Stimulated activated naive CD4-positive, alpha-beta T cell (primary cell): ENCODE measurements at regions not wholly inside any gene's neighbourhood (a gene's known extent, or its start where the extent isn't known, plus 50 kb on each side); places are given as distances from the start of the nearest gene placed in this dataset.
"Not testable (repeated sequence)": the region's sequence is repeated elsewhere in the genome, so short reads cannot be mapped to it uniquely, and the experiment has no call there.

ENCODE experiments used
- DNase-seq, 6 experiments: peaks; one replicate each; lab custom pipeline; 2025; lab: John Stamatoyannopoulos, UW

DNA sequence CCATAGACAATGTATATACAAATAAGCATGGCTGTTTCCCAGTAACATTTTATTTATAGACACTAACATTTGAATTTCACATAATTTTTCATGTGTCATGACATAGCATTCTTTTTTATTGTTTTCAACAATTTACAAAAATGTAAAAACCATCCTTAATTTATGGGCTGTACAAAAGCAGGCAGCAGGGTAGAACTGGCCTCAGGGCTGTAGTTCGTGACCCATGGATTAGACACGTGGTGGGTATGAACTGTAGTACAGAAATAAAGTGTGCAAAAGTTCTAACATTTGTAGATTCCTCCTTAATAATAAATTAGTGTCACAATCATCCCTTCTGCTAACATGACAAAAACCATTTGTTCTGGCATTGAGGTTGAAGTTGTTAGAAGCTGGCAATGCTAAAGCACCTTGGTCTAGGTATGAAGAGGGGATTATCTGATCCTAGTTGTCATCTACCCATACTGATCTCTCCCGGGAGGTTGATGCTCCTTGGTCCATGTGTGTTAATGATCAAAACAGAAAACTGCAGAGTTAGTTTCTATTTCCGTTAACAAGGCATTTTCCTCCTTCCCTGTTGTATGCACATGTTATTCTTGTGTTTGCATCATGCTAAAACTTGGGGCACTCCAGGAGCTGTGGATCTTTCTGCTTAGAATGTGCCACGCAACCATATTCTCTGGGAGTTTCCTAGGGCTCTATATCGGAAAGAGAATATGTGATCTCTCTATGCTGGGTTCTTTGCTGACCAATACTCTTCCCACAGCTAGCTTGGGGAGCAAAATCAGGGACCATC lies 917.6 kb downstream of the TLE1 start:
- no peak for DNase-seq

DNA sequence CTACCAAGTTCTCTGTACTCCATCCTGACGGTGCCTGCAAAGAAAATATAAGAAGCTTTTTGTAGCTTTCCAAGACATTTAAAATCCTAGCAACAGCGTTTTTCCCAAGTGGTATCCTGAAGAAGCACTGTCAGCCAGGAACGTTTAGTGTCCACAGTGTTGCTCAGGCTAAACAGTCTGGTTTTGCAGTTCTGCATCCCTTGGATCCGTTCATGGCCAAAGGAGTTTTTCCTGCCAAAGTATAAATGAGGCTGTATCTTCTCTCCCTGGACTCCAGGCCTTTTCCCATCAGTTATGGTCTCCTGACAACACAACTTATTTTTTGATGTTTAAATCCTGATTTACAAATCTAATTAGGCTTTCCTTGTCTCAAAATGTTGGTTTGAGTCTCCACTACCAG lies 925.8 kb downstream of the TLE1 start:
- DNase-seq: no peak

GRCh38 chr9:80755586-80755985 lies 933.8 kb downstream of the TLE1 start:
- DNase-seq: no peak

- DNase-seq: not testable (repeated sequence)
These were observed 942.3 kb downstream of the TLE1 start for GRCh38 chr9:80747056-80747455.

DNA sequence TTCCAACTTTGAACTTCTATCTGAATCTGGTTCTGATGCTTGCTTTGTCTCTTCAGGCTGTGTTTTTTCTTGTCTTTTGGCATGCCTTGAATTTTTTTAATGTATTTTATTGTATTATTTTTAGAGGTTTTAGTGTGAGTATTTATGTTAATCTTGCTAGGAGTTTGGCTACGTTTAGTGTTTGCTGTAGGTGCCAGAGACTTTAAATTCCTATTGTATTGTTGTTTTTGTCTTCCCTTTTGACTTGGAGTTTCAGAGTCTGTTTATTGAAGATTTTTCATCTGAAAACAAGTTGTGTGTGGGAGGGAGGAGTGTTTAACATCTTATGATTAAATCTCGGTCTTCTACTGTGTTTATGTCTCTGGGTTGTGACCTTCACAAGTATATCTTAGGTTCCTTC lies 956.8 kb downstream of the TLE1 start:
- DNase-seq: no peak

DNA sequence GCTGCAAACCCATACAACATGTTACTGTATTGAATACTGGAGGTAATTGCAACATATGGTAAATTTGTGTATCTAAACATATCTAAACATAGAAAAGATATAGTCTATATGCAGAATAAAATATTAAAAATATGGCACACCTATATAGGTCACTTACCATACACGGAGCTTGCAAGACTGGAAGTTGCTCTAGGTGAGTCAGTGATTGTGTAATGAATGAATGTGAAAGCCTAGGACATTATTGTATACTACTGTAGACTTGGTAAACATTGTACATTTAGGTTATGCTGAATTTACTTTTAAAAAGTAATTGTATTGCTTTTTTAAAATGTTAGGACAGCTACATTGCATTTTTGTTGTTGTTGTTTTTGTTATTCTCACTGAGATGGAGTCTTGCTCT lies 968.8 kb downstream of the TLE1 start:
- DNase-seq: no peak

DNA sequence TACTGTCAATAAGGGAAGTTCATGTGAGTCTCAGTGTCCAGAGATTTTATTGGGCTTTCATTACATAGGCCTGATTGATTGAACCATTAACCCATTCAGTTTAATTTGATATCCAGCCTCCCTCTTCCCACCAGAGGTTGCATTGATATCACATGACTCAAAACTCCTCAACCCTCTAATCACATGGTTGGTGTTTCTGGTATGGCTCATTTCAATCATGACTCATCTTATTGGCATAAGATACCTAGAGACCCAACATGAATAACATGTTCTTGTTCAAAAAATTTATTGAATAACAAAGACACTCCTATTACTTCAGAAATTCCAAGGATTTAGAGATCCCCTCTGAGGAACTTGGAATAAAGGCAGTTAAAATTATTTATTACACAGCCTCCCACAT lies 982.2 kb downstream of the TLE1 start:
- no peak for DNase-seq

- no peak for DNase-seq
These were observed 988.3 kb downstream of the TLE1 start for GRCh38 chr9:80701061-80701460.

- DNase-seq: no peak
These were observed 989.8 kb downstream of the TLE1 start for GRCh38 chr9:80699511-80699998.

- no peak for DNase-seq
These were observed 990.5 kb downstream of the TLE1 start for GRCh38 chr9:80698725-80699410.

DNA sequence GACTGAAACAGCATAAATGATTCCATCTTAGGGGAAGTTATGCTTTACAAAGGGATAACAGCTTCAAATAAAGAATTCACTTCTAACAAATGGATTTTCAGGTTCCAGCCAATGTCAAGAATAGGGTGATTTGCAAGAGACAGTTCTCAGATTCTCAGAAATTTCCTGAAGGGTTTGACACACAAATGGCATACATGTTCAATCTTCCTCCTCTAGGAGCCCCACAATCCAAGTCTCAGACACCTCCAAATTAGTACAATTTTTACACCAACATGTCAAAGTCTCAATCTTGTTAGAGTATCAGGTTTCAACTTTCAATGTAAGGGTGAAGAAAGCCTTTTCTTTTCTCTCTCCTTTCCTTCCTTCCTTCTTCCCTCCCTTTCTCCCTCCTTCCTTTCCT lies 996.6 kb downstream of the TLE1 start:
- no peak for DNase-seq

GRCh38 chr9:80691229-80691628 lies 998.1 kb downstream of the TLE1 start:
- DNase-seq: no peak

- no peak for DNase-seq
These were observed 998.9 kb downstream of the TLE1 start for GRCh38 chr9:80690349-80690939.

GRCh38 chr9:80679916-80680315 lies 1009.4 kb downstream of the TLE1 start:
- no peak for DNase-seq

GRCh38 chr9:80678906-80679305 lies 1010.4 kb downstream of the TLE1 start:
- DNase-seq: no peak

DNA sequence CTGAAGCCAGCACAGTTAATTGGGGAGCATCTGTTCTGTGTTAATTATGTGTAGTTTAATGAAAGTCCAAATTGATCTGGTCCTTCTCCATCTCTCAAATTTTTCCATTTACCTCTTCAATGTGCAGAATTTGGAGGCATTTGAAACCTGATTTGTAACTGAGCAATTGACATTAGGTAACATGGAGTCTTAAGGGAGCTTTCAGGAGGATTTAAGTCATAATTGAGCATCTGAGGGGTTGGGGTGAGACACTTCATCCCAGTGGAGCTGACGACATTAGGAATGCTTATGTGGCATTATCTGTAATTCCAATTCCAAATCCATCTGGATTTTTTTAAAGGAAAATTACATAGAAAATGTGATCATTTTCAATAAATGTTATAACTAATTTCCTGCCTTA lies 1015.9 kb downstream of the TLE1 start:
- no peak for DNase-seq

DNA sequence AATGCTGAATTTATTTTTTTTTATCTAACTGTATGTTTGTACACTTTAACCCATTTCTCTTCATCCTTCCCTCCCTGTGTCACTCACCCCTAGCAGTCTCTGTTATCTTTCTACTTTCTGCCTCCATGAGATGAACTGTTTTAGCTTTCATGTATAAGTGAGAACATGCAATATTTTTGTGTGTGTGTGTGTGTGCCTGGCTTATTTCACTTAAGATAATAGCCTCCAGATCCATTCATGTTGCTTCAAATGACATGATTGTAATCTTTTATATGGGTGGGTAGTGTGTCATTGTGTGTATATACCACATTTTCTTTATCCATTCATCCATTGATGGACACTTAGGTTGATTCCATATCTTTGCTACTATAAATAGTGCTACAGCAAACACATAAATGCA lies 1023.9 kb downstream of the TLE1 start:
- no peak for DNase-seq

DNA sequence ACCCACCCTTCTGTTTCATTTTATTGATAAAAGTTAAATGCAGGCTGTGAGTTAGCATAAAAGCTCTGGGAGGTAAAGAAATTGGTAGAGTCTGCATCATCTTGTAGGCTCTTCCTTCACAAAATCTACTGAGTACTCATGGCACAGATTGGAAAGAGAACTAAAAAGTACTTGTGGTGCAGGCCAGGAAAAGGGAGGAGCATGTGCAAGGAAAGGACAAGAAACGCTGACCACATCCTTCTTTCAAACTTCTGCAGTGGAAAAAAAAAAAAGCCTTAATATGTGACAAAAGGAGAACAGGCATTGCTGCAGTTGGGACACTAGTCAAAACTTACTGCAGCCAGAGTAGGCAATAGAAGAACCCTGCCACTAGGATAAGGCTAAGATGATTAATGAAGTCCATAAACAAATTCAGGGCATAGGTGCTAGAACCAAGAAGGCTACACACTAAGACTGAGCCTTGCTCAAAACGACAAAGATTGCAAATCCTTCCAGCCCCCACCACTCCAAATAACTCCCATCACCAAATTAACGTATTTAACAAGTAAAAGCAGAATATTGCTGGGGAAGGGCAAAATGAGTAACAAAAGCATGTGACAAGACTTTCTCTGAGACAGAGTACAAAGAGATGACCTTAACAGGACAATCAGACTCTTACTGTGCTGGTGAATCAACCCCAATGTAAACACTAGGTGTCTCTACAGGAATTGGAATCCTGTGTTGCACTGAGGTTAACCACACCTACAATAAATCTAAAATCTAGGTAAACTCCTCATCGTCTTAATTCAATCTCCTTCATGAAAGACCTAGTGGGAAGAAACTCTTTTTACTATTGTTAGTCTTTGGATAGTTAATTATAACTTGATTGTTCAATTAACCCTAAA lies 1024.8 kb downstream of the TLE1 start:
- DNase-seq: no peak

DNA sequence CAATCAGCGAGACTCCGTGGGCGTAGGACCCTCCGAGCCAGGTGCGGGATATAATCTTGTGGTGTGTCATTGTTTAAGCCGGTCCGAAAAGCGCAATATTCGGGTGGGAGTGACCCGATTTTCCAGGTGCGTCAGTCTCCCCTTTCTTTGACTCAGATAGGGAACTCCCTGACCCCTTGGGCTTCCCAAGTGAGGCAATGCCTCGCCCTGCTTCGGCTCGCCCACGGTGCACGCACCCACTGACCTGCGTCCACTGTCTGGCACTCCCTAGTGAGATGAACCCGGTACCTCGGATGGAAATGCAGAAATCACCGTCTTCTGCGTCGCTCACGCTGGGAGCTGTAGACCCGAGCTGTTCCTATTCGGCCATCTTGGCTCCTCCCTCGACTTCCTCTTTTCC lies 1029.6 kb downstream of the TLE1 start:
- DNase-seq: not testable (repeated sequence)

GRCh38 chr9:80651044-80651443 lies 1038.3 kb downstream of the TLE1 start:
- DNase-seq: no peak

DNA sequence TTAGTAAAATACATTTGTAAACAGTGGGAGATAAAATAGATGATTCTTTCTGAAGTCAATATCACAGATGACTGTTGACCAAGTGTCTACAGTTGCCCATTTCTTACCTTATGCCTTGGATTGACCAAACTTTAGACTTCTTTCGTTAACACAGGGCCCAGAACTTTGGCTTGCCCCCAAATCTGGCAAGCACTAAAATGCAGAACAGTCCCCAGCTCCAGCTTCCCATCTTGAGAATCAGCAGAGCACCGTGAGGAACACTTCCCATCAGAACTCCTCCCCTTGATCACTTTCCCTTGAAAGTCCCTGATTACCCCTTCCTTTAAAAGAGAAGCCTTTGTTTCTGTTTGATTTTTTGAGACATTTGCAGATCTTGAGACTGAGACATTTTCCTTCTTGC lies 1039.9 kb downstream of the TLE1 start:
- DNase-seq: no peak

DNA sequence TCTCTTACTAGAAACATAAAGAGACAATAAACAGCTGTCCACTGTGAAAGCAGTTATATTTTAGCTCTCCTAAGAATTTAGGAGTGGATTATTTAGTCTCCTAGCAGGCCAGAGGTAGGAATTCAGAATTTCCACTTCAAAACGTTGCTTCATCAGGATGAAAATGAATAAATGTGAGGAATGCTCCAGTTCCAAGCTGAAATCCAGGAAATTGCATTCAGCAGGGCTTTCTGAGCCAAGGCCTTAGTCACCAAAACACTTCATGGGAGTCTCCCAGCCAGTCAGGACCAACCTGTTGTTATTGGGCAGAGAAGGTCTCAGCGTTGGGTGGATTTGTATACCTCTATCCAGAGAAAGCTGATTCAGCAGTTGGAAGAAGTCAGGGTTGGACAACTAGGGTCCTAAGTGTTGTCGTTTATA lies 1040.3 kb downstream of the TLE1 start:
- DNase-seq: no peak
